CD14-positive monocyte (primary cell): ENCODE measurements at regions not wholly inside any gene's neighbourhood (a gene's known extent, or its start where the extent isn't known, plus 50 kb on each side); places are given as distances from the start of the nearest gene placed in this dataset.

ENCODE experiments used
- DNase-seq, 3 donors: peaks; one replicate each; pipeline ENCODE4 v3.0.0-alpha.2; 2011 to 2022
- H2AFZ ChIP-seq: 2 replicates; pipeline ENCODE4 v1.6.0; 2012; ENCODE audit warnings: mild to moderate bottlenecking, low read depth, low read length, inconsistent platforms; ENCODE audit not compliant: insufficient read depth, poor library complexity, severe bottlenecking
- H3K27ac ChIP-seq, 2 donors: 1 replicate in 1 of 2; 2 replicates in 1 of 2; pipeline ENCODE4 v1.5.1; 2012 to 2013; ENCODE audit warnings: low read length in 2 of 2, control low read depth in 1 of 2, inconsistent platforms in 1 of 2, low read depth in 1 of 2, mild to moderate bottlenecking in 1 of 2
- H3K27me3 ChIP-seq, 2 donors: one replicate each; pipeline versions ENCODE4 v1.6.0 to v1.6.1; 2011 to 2013; ENCODE audit warnings: low read length in 2 of 2; ENCODE audit not compliant: control insufficient read depth in 2 of 2, insufficient read depth in 2 of 2
- H3K36me3 ChIP-seq, 2 donors: replicated peaks in 1 of 2; 1 replicate in 1 of 2; 2 replicates in 1 of 2; pipeline versions ENCODE4 v1.5.1 to v1.6.1; 2012 to 2013; ENCODE audit warnings: low read length in 2 of 2, control low read depth in 1 of 2, inconsistent platforms in 1 of 2, mild to moderate bottlenecking in 1 of 2; ENCODE audit not compliant: insufficient read depth in 2 of 2, control insufficient read depth in 1 of 2
- H3K4me1 ChIP-seq, 2 donors: 1 replicate in 1 of 2; 2 replicates in 1 of 2; pipeline versions ENCODE4 v1.5.1 to v1.6.1; 2012 to 2013; ENCODE audit warnings: low read length in 2 of 2, control low read depth in 1 of 2, inconsistent platforms in 1 of 2, mild to moderate bottlenecking in 1 of 2, moderate library complexity in 1 of 2; ENCODE audit not compliant: insufficient read depth in 2 of 2, control insufficient read depth in 1 of 2
- H3K4me2 ChIP-seq: replicated peaks from 2 replicates; pipeline ENCODE3; 2012; ENCODE audit warnings: low read length, moderate library complexity, mild to moderate bottlenecking; ENCODE audit not compliant: poor library complexity, severe bottlenecking; ENCODE audit errors: extremely low read depth
- H3K4me3 ChIP-seq, 3 experiments: fragments of 200-600 bp in 1 of 3; sonication (generic) in 1 of 3; replicated peaks in 1 of 3; 1 replicate in 2 of 3; 2 replicates in 1 of 3; pipeline ENCODE4 v1.5.1; 2011 to 2013; ENCODE audit warnings: low read length in 3 of 3, mild to moderate bottlenecking in 3 of 3, control low read depth in 2 of 3, low read depth in 2 of 3, inconsistent platforms in 1 of 3, moderate library complexity in 1 of 3
- H3K79me2 ChIP-seq: 2 replicates; pipeline ENCODE4 v1.6.0; 2012; ENCODE audit warnings: mild to moderate bottlenecking, control low read depth, inconsistent platforms, low read length, moderate library complexity; ENCODE audit not compliant: insufficient read depth
- H3K9ac ChIP-seq: 2 replicates; pipeline ENCODE4 v1.6.0; 2017; ENCODE audit warnings: low read length, mild to moderate bottlenecking; ENCODE audit not compliant: insufficient read depth, poor library complexity, severe bottlenecking
- H3K9me3 ChIP-seq, 2 donors: replicated peaks in 1 of 2; 1 replicate in 1 of 2; 2 replicates in 1 of 2; pipeline versions ENCODE4 v1.5.1 to v1.6.1; 2012 to 2013; ENCODE audit warnings: low read length in 2 of 2, control low read depth in 1 of 2; ENCODE audit not compliant: control insufficient read depth in 1 of 2, insufficient read depth in 1 of 2
- H4K20me1 ChIP-seq: 2 replicates; pipeline ENCODE4 v1.6.0; 2012; ENCODE audit warnings: mild to moderate bottlenecking, low read length, control low read depth, moderate library complexity; ENCODE audit not compliant: insufficient read depth
- H3K27ac Mint-ChIP-seq, 7 donors: one replicate each; pipeline ENCODE4 v1.8.0; 2020; ENCODE audit warnings: mild to moderate bottlenecking in 7 of 7, mixed read lengths in 7 of 7, moderate library complexity in 6 of 7, inconsistent platforms in 2 of 7
- H3K27me3 Mint-ChIP-seq, 3 donors: one replicate each; pipeline ENCODE4 v1.8.0; 2021 to 2022; ENCODE audit warnings: low read depth in 3 of 3, mild to moderate bottlenecking in 3 of 3, mixed read lengths in 3 of 3, moderate library complexity in 3 of 3, inconsistent platforms in 1 of 3
- H3K36me3 Mint-ChIP-seq, 2 donors: one replicate each; pipeline ENCODE4 v1.8.0; 2020; ENCODE audit warnings: mixed read lengths in 2 of 2, inconsistent platforms in 1 of 2, mild to moderate bottlenecking in 1 of 2
- H3K4me1 Mint-ChIP-seq: one replicate; pipeline ENCODE4 v1.8.0; 2020; ENCODE audit warnings: mild to moderate bottlenecking, mixed read lengths
- H3K4me3 Mint-ChIP-seq, 2 donors: one replicate each; pipeline ENCODE4 v1.8.0; 2020; ENCODE audit warnings: mild to moderate bottlenecking in 2 of 2, mixed read lengths in 2 of 2, moderate library complexity in 1 of 2
- H3K9me3 Mint-ChIP-seq, 7 donors: one replicate each; pipeline ENCODE4 v1.8.0; 2020 to 2022; ENCODE audit warnings: mixed read lengths in 7 of 7, mild to moderate bottlenecking in 6 of 7, moderate library complexity in 6 of 7, inconsistent platforms in 2 of 7
- WGBS: methylation state at CpG from one replicate; pipeline ENCODE4 v1.1.5; 2013; ENCODE audit warnings: missing lambda C conversion rate; ENCODE audit not compliant: insufficient coverage; 5-methylcytosine and 5-hydroxymethylcytosine counted together
- intact Hi-C, 2 donors: fragments of 100-400 bp; cut with micrococcal nuclease; formaldehyde crosslinking; loops; one replicate each; pipeline versions ENCODE4 v1.15.0 to v1.15.1; 2023
- TF ChIP-seq, protein P1 (sequence below): fragments of 200-600 bp; IDR thresholded peaks from one replicate; pipeline ENCODE4 v1.8.0; 2022; ENCODE audit warnings: antibody characterized with exemption, mild to moderate bottlenecking

- Histone ChIP-seq H2AFZ (no peak overlapping the region), H3K9me3 (no peaks in the 10 kb centered on the region), H3K9ac (no peak overlapping the region), H3K36me3 (no peaks in the 10 kb centered on the region), H4K20me1 (no peaks in the 10 kb centered on the region), H3K79me2 (no peaks in the 10 kb centered on the region), H3K4me1 (no peaks in the 10 kb centered on the region), H3K27me3 (peaks cover 0 to 2% of the 10 kb centered on the region in 2 donors), H3K4me3 (no peak overlapping the region), H3K27ac (no peak overlapping the region), H3K4me2 (no peak overlapping the region)
- Mint-ChIP-seq H3K36me3 (no peaks in the 10 kb centered on the region), H3K27me3 (peaks cover 8 to 10% (median 9%) of the 10 kb centered on the region in 3 donors), H3K4me1 (no peaks in the 10 kb centered on the region), H3K27ac (no peak overlapping the region), H3K9me3 (peaks cover 0 to 5% (median 0%) of the 10 kb centered on the region in 7 donors), H3K4me3 (no peak overlapping the region)
- TF ChIP-seq, protein P1, sequence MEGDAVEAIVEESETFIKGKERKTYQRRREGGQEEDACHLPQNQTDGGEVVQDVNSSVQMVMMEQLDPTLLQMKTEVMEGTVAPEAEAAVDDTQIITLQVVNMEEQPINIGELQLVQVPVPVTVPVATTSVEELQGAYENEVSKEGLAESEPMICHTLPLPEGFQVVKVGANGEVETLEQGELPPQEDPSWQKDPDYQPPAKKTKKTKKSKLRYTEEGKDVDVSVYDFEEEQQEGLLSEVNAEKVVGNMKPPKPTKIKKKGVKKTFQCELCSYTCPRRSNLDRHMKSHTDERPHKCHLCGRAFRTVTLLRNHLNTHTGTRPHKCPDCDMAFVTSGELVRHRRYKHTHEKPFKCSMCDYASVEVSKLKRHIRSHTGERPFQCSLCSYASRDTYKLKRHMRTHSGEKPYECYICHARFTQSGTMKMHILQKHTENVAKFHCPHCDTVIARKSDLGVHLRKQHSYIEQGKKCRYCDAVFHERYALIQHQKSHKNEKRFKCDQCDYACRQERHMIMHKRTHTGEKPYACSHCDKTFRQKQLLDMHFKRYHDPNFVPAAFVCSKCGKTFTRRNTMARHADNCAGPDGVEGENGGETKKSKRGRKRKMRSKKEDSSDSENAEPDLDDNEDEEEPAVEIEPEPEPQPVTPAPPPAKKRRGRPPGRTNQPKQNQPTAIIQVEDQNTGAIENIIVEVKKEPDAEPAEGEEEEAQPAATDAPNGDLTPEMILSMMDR: no peak
- no peak for DNase-seq
- intact Hi-C loops: no loop called here
- WGBS: 91% methylated on average over 6 of the region's 6 CpGs
Measured at GRCh38 chr16:17559394-17559793, 88.6 kb upstream of the XYLT1 start.

DNA sequence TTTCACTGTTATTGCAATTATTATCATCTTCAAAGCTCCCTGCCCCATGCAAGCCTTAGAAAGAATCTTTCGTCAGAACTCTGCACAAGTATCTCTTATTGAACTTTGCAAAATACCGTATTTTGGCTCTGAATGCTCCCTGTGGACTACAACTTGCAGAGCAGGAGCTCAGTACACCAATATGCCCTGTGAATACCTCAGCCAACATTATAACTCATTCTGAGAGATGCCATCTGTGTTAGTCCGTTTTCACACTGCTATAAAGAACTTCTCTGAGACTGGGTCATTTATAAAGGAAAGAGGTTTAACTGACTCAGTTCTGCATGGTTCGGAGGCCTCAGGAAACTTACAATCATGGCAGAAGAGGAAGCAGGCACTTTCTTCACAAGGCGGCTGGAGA, 87.2 kb upstream of the XYLT1 start:
- Mint-ChIP-seq H3K27me3 (peaks cover 5 to 8% (median 6%) of the 10 kb centered on the region in 3 donors), H3K9me3 (peaks cover 0 to 5% (median 0%) of the 10 kb centered on the region in 7 donors), H3K27ac (no peak overlapping the region), H3K4me3 (no peak overlapping the region), H3K4me1 (no peaks in the 10 kb centered on the region), H3K36me3 (no peaks in the 10 kb centered on the region)
- H3K9me3 ChIP-seq: no peaks in the 10 kb centered on the region
- H3K36me3 ChIP-seq: no peaks in the 10 kb centered on the region
- no peak overlapping the region for H3K27ac ChIP-seq
- H3K27me3 ChIP-seq: peaks cover 0 to 2% of the 10 kb centered on the region in 2 donors
- no peak overlapping the region for H3K9ac ChIP-seq
- 90% methylated on average over 2 of the region's 5 CpGs for WGBS
- no peaks in the 10 kb centered on the region for H3K79me2 ChIP-seq
- TF ChIP-seq, protein P1: no peak
- H2AFZ ChIP-seq: no peak overlapping the region
- H3K4me1 ChIP-seq: no peaks in the 10 kb centered on the region
- H4K20me1 ChIP-seq: no peaks in the 10 kb centered on the region
- H3K4me2 ChIP-seq: no peak overlapping the region
- intact Hi-C loops: no loop called here
- DNase-seq: peak in 1 of 3 donors; percentile 6
- no peak overlapping the region for H3K4me3 ChIP-seq
